ENCODE measurements at regions not wholly inside any gene's neighbourhood (a gene's known extent, or its start where the extent isn't known, plus 50 kb on each side); places are given as distances from the start of the nearest gene placed in this dataset.
"Not testable (repeated sequence)": the region's sequence is repeated elsewhere in the genome, so short reads cannot be mapped to it uniquely, and the experiment has no call there.

- peaks cover 0 to 5% (median 2%) of the 10 kb centered on the region in 4 donors for H3K4me1 ChIP-seq
- no peak for DNase-seq (ENCODE audit: extremely low spot score)
- H3K4me3 ChIP-seq, result no peak overlapping the region
- TF ChIP-seq POLR2AphosphoS5 (IDR thresholded peaks at IDR 0.05) (no peak), EP300 (IDR thresholded peaks at IDR 0.05) (no peak), POLR2A (IDR thresholded peaks at IDR 0.05; ENCODE audit: low read depth) (no peak), CTCF (IDR thresholded peaks at IDR 0.05) (no peak)
- intact Hi-C loops (cut with DNase I), result no loop called here
- H3K36me3 ChIP-seq, result no peaks in the 10 kb centered on the region
- H3K9me3 ChIP-seq, result no peaks in the 10 kb centered on the region
- no peaks in the 10 kb centered on the region for H3K27me3 ChIP-seq
- no peak overlapping the region for H3K27ac ChIP-seq (replicated peaks in 1 of 4)
- WGBS, result 69% methylated on average over 1 of the region's 1 CpG
These were observed 122.0 kb downstream of the MDH1 start for GRCh38 chr2:63710732-63711131.

DNA sequence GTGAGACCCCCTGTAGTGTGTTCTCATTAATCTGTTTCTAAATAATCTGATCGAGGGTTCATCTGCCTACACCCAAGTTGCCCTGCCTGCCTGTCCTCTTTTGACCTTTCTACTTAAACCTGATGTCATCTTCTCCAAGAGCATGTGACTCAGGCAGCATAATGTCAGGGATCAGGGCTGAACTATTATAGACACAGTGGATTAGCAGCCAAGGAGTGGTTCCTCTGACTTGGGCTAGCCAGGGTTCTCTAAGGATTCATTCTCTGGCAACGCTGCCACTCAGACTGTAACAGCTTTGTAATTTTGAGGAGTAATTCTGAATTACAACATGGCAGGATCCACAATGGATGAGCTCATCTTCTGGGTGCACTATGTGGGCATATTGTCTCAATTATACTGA is 124.0 kb downstream of the MDH1 start:
- Histone ChIP-seq H3K4me3 (no peak overlapping the region), H3K9me3 (no peaks in the 10 kb centered on the region), H3K27me3 (no peaks in the 10 kb centered on the region), H3K4me1 (peaks cover 0 to 5% (median 2%) of the 10 kb centered on the region in 4 donors), H3K27ac (replicated peaks in 1 of 4) (no peak overlapping the region), H3K36me3 (no peaks in the 10 kb centered on the region)
- 71% methylated on average over 2 of the region's 2 CpGs for WGBS
- no peak for DNase-seq (ENCODE audit: extremely low spot score)
- intact Hi-C loops (cut with DNase I), result no loop called here
- TF ChIP-seq CTCF (IDR thresholded peaks at IDR 0.05) (no peak), EP300 (IDR thresholded peaks at IDR 0.05) (no peak), POLR2AphosphoS5 (IDR thresholded peaks at IDR 0.05) (no peak), POLR2A (IDR thresholded peaks at IDR 0.05; ENCODE audit: low read depth) (no peak)

GRCh38 chr2:63716146-63716545 is 125.5 kb upstream of the UGP2 start:
- no peaks in the 10 kb centered on the region for H3K9me3 ChIP-seq
- H3K4me3 ChIP-seq, result no peak overlapping the region
- DNase-seq (ENCODE audit: extremely low spot score), result no peak
- H3K4me1 ChIP-seq, result peaks cover 0 to 4% (median 1%) of the 10 kb centered on the region in 4 donors
- no peaks in the 10 kb centered on the region for H3K27me3 ChIP-seq
- 83% methylated on average over 2 of the region's 2 CpGs for WGBS
- TF ChIP-seq POLR2A (IDR thresholded peaks at IDR 0.05; ENCODE audit: low read depth), result no peak
- no peak for TF ChIP-seq EP300 (IDR thresholded peaks at IDR 0.05)
- TF ChIP-seq POLR2AphosphoS5 (IDR thresholded peaks at IDR 0.05), result no peak
- TF ChIP-seq CTCF (IDR thresholded peaks at IDR 0.05), result no peak
- H3K27ac ChIP-seq (replicated peaks in 1 of 4), result no peak overlapping the region
- intact Hi-C loops (cut with DNase I), result no loop called here
- H3K36me3 ChIP-seq, result no peaks in the 10 kb centered on the region

DNA sequence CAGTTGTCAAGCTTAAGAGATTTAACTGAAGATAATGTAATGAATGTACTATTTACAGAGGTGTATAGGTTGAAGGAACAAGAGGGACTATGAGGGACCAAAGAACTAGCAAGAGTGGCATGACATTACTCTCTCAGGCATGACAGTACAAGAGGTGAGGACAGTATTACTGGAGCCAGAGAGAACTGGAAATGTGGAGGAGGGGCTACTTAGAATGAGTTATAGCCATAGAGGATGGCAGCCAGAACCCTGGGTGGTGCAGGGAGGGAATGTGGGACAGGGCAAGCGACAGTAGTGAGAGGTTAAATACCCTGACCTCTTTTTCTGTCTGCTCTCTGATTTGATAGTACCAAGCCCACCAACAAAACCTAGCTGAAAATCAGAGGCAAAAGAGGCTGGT is 122.6 kb upstream of the UGP2 start:
- TF ChIP-seq POLR2A (IDR thresholded peaks at IDR 0.05; ENCODE audit: low read depth), result no peak
- no peak for TF ChIP-seq CTCF (IDR thresholded peaks at IDR 0.05)
- TF ChIP-seq POLR2AphosphoS5 (IDR thresholded peaks at IDR 0.05), result no peak
- WGBS, result 85% methylated on average over 1 of the region's 1 CpG
- Histone ChIP-seq H3K27me3 (no peaks in the 10 kb centered on the region), H3K4me3 (no peak overlapping the region), H3K36me3 (no peaks in the 10 kb centered on the region), H3K4me1 (no peaks in the 10 kb centered on the region), H3K9me3 (no peaks in the 10 kb centered on the region), H3K27ac (replicated peaks in 1 of 4) (no peak overlapping the region)
- no peak for DNase-seq (ENCODE audit: extremely low spot score)
- intact Hi-C loops (cut with DNase I), result no loop called here

DNA sequence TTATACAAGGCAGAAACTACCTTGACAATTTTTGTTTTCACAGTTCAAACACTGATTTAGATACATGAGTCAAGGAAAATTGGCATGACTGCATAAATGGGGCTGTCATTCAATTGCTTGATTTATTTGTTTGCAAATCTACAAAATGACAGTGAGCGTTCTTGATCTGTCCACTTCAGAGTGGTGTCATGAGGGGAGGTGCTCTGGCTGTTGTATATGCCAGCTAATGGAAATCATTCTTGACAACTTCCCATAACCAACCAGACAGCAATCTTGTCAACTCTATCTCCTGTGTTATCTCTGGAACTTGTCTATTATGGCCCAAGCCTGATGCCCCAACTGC is 120.6 kb upstream of the UGP2 start:
- H3K27me3 ChIP-seq, result no peaks in the 10 kb centered on the region
- DNase-seq (ENCODE audit: extremely low spot score), result no peak
- H3K4me1 ChIP-seq, result no peaks in the 10 kb centered on the region
- 79% methylated on average over 1 of the region's 1 CpG for WGBS
- H3K9me3 ChIP-seq, result no peaks in the 10 kb centered on the region
- H3K36me3 ChIP-seq, result no peaks in the 10 kb centered on the region
- H3K4me3 ChIP-seq, result no peak overlapping the region
- no peak overlapping the region for H3K27ac ChIP-seq (replicated peaks in 1 of 4)
- TF ChIP-seq CTCF (IDR thresholded peaks at IDR 0.05), result no peak
- no peak for TF ChIP-seq POLR2A (IDR thresholded peaks at IDR 0.05; ENCODE audit: low read depth)
- TF ChIP-seq POLR2AphosphoS5 (IDR thresholded peaks at IDR 0.05), result no peak
- TF ChIP-seq EP300 (IDR thresholded peaks at IDR 0.05), result no peak
- intact Hi-C loops (cut with DNase I), result no loop called here

- H3K27me3 ChIP-seq; intact Hi-C loops (cut with DNase I); DNase-seq (ENCODE audit: extremely low spot score); H3K4me3 ChIP-seq; H3K9me3 ChIP-seq; H3K27ac ChIP-seq (replicated peaks in 1 of 4); H3K36me3 ChIP-seq; H3K4me1 ChIP-seq: not testable (repeated sequence)
- WGBS, result no CpG with 5 or more reads among the region's 37 CpGs
These were observed 119.4 kb upstream of the UGP2 start for GRCh38 chr2:63722284-63722683.
